Neural cell (in vitro differentiated cells): ENCODE measurements at regions not wholly inside any gene's neighbourhood (a gene's known extent, or its start where the extent isn't known, plus 50 kb on each side); places are given as distances from the start of the nearest gene placed in this dataset.

ENCODE experiments used
- H2AFZ ChIP-seq: fragments of 200-600, 300-800 bp; sonication (generic), shearing (Covaris generic); 2 replicates; pipeline ENCODE4 v1.6.0; 2014; ENCODE audit warnings: low read depth, mild to moderate bottlenecking, antibody characterized with exemption, low read length, moderate library complexity
- H3F3A ChIP-seq: fragments of 200-600 bp; shearing (Covaris generic); 2 replicates; pipeline ENCODE4 v1.6.1; 2016; ENCODE audit warnings: mild to moderate bottlenecking, moderate library complexity, mixed read lengths, antibody characterized with exemption, low read length; ENCODE audit not compliant: insufficient read depth, poor library complexity, severe bottlenecking
- H3K27ac ChIP-seq: fragments of 200-600, 300-800 bp; sonication (generic), shearing (Covaris generic); 2 replicates; pipeline ENCODE4 v1.5.1; 2014; ENCODE audit warnings: mild to moderate bottlenecking, low read length, moderate library complexity
- H3K27me3 ChIP-seq: fragments of 300-800, 200-600 bp; sonication (generic), shearing (Covaris generic); 2 replicates; pipeline ENCODE4 v1.6.0; 2014; ENCODE audit warnings: mild to moderate bottlenecking, low read depth, low read length, moderate library complexity; ENCODE audit not compliant: insufficient read depth
- H3K36me3 ChIP-seq: fragments of 300-800, 200-600 bp; sonication (generic), shearing (Covaris generic); 2 replicates; pipeline ENCODE4 v1.5.1; 2014; ENCODE audit warnings: mild to moderate bottlenecking, antibody characterized with exemption, low read length, moderate library complexity; ENCODE audit not compliant: insufficient read depth
- H3K4me2 ChIP-seq: fragments of 300-800, 200-600 bp; sonication (generic), shearing (Covaris generic); 2 replicates; pipeline ENCODE4 v1.6.0; 2014; ENCODE audit warnings: mild to moderate bottlenecking, low read length
- H3K4me3 ChIP-seq: fragments of 300-800, 200-600 bp; sonication (generic), shearing (Covaris generic); 2 replicates; pipeline ENCODE4 v1.5.1; 2014; ENCODE audit warnings: mild to moderate bottlenecking, low read length, moderate library complexity
- H3K79me2 ChIP-seq: fragments of 200-600 bp; shearing (Covaris generic); replicated peaks from 2 replicates; pipeline ENCODE4 v1.6.0; 2014; ENCODE audit warnings: mild to moderate bottlenecking, low read length, moderate library complexity; ENCODE audit not compliant: insufficient read depth
- H3K9ac ChIP-seq: fragments of 300-800, 200-600 bp; sonication (generic), shearing (Covaris generic); 2 replicates; pipeline ENCODE4 v1.6.1; 2016; ENCODE audit warnings: mild to moderate bottlenecking, low read length, mixed read lengths
- H3K9me2 ChIP-seq: fragments of 200-600 bp; shearing (Covaris generic); 2 replicates; pipeline ENCODE4 v1.6.1; 2016; ENCODE audit warnings: mild to moderate bottlenecking, low read length, mixed read lengths; ENCODE audit not compliant: insufficient read depth
- H3K9me3 ChIP-seq: fragments of 200-600, 300-800 bp; sonication (generic), shearing (Covaris generic); 2 replicates; pipeline ENCODE4 v1.6.1; 2016; ENCODE audit warnings: mild to moderate bottlenecking, mixed run types, low read length, moderate library complexity, mixed read lengths
- H4K20me1 ChIP-seq: fragments of 200-600 bp; shearing (Covaris generic); 2 replicates; pipeline ENCODE4 v1.6.1; 2016; ENCODE audit warnings: mild to moderate bottlenecking, mixed run types; ENCODE audit not compliant: insufficient read depth
- EP300 ChIP-seq: fragments of 450-650 bp; conservative IDR thresholded peaks from 2 replicates; pipeline ENCODE4 v1.6.1; 2014; ENCODE audit warnings: antibody characterized with exemption, mild to moderate bottlenecking, moderate library complexity; ENCODE audit not compliant: poor library complexity, severe bottlenecking
- EZH2 ChIP-seq: fragments of 200-600, 300-800 bp; shearing (Covaris generic), sonication (generic); IDR thresholded peaks from 2 replicates; pipeline ENCODE4 v1.6.1; 2014; ENCODE audit warnings: antibody characterized with exemption, low read length, borderline replicate concordance, mild to moderate bottlenecking; ENCODE audit not compliant: insufficient read depth, poor library complexity, severe bottlenecking
- MXI1 ChIP-seq: fragments of 450-650 bp; conservative IDR thresholded peaks from 2 replicates; pipeline ENCODE4 v1.6.1; 2014; ENCODE audit warnings: antibody characterized with exemption, mild to moderate bottlenecking; ENCODE audit not compliant: poor library complexity, severe bottlenecking
- POLR2AphosphoS5 ChIP-seq: IDR thresholded peaks from 2 replicates; pipeline ENCODE4 v1.6.1; 2012
- RAD21 ChIP-seq: fragments of 450-650 bp; conservative IDR thresholded peaks from 2 replicates; pipeline ENCODE4 v1.6.1; 2014; ENCODE audit warnings: antibody characterized with exemption, mild to moderate bottlenecking, moderate library complexity
- SMC3 ChIP-seq: fragments of 450-650 bp; conservative IDR thresholded peaks from 2 replicates; pipeline ENCODE4 v1.6.1; 2014; ENCODE audit warnings: antibody characterized with exemption, mild to moderate bottlenecking, moderate library complexity; ENCODE audit not compliant: poor library complexity
- TAF1 ChIP-seq: IDR thresholded peaks from 2 replicates; pipeline ENCODE4 v1.6.1; 2012; ENCODE audit warnings: low read depth
- TF ChIP-seq, protein P1 (sequence below): IDR thresholded peaks from 2 replicates; pipeline ENCODE4 v1.6.1; 2012; ENCODE audit warnings: borderline replicate concordance
- TF ChIP-seq, protein P2 (sequence below): fragments of 450-650 bp; IDR thresholded peaks from 2 replicates; pipeline ENCODE4 v1.5.1; 2014; ENCODE audit warnings: antibody characterized with exemption, mild to moderate bottlenecking, moderate library complexity; ENCODE audit not compliant: poor library complexity, severe bottlenecking

DNA sequence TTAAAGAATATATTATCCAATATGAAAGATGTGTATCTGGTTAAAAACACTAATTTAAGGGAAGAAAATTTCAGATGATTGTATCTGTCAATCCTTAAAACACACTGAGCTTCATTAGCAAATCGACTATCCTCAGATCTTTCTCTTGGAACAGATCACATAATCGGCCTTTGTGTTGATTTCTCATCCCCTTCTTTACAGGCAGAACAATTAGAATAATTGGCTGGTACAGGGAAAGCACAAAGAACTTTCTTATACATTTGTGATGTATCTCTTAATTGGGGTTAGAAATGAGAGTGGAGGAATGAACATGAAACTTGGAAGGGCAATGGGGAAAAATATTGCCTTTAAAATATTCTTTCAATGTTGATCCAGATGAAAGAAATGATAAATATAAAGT lies 662.1 kb downstream of the TLE4 start:
- no peak overlapping the region for H3K27ac ChIP-seq
- no peaks in the 10 kb centered on the region for H3K9me3 ChIP-seq
- no peaks in the 10 kb centered on the region for H3K36me3 ChIP-seq
- no peaks in the 10 kb centered on the region for H3F3A ChIP-seq
- H3K79me2 ChIP-seq: no peaks in the 10 kb centered on the region
- TF ChIP-seq RAD21 (no peak), EZH2 (no peak)
- H2AFZ ChIP-seq: no peak overlapping the region
- H3K4me3 ChIP-seq: no peak overlapping the region
- H4K20me1 ChIP-seq: no peaks in the 10 kb centered on the region
- H3K4me2 ChIP-seq: no peak overlapping the region
- H3K27me3 ChIP-seq: no peaks in the 10 kb centered on the region
- H3K9me2 ChIP-seq: no peaks in the 10 kb centered on the region
- H3K9ac ChIP-seq: no peak overlapping the region

DNA sequence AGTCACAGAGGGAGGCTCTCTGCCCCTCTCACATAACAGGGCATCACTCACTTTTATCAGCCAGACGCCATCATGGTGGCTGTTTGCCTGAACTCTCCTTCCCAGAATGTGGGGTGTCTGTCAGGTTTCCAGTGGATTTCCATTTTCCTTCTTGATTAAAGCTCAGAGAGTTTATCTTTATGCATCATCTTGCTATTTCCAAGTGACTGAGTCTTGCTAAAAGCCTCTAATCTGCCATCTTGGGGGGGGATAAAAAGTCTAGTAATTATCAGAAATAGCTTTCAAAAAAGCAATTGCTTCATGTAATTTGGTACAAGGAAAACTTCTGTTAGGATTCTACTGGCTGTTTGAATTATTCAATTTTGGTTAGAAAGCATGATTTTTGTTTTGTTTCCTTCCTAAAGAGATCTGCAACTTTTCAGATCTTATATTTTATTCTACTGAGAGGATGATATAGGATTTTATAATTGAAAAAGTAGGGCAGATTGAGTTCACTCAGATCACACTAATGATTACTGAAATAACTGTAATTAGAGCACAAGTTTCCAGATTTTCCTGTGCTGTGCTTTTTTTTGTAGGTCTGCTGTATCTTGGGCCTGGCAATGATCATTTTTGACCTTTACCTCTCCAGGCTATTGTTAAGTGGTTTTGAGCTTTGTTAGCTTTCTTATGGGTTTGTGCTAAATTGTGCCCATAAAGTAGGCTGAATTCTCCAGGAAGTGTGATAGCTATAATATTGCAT lies 661.5 kb downstream of the TLE4 start:
- Histone ChIP-seq H3K27me3 (no peaks in the 10 kb centered on the region), H3K9ac (no peak overlapping the region), H4K20me1 (no peaks in the 10 kb centered on the region), H3K4me2 (no peak overlapping the region), H3K4me3 (no peak overlapping the region), H3K79me2 (no peaks in the 10 kb centered on the region), H2AFZ (no peak overlapping the region), H3K9me2 (no peaks in the 10 kb centered on the region), H3K36me3 (no peaks in the 10 kb centered on the region), H3K27ac (no peak overlapping the region), H3F3A (no peaks in the 10 kb centered on the region), H3K9me3 (no peaks in the 10 kb centered on the region)
- no peak for TF ChIP-seq POLR2AphosphoS5
- TF ChIP-seq, protein P1, sequence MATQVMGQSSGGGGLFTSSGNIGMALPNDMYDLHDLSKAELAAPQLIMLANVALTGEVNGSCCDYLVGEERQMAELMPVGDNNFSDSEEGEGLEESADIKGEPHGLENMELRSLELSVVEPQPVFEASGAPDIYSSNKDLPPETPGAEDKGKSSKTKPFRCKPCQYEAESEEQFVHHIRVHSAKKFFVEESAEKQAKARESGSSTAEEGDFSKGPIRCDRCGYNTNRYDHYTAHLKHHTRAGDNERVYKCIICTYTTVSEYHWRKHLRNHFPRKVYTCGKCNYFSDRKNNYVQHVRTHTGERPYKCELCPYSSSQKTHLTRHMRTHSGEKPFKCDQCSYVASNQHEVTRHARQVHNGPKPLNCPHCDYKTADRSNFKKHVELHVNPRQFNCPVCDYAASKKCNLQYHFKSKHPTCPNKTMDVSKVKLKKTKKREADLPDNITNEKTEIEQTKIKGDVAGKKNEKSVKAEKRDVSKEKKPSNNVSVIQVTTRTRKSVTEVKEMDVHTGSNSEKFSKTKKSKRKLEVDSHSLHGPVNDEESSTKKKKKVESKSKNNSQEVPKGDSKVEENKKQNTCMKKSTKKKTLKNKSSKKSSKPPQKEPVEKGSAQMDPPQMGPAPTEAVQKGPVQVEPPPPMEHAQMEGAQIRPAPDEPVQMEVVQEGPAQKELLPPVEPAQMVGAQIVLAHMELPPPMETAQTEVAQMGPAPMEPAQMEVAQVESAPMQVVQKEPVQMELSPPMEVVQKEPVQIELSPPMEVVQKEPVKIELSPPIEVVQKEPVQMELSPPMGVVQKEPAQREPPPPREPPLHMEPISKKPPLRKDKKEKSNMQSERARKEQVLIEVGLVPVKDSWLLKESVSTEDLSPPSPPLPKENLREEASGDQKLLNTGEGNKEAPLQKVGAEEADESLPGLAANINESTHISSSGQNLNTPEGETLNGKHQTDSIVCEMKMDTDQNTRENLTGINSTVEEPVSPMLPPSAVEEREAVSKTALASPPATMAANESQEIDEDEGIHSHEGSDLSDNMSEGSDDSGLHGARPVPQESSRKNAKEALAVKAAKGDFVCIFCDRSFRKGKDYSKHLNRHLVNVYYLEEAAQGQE: no peak
- no peak for TF ChIP-seq RAD21

DNA sequence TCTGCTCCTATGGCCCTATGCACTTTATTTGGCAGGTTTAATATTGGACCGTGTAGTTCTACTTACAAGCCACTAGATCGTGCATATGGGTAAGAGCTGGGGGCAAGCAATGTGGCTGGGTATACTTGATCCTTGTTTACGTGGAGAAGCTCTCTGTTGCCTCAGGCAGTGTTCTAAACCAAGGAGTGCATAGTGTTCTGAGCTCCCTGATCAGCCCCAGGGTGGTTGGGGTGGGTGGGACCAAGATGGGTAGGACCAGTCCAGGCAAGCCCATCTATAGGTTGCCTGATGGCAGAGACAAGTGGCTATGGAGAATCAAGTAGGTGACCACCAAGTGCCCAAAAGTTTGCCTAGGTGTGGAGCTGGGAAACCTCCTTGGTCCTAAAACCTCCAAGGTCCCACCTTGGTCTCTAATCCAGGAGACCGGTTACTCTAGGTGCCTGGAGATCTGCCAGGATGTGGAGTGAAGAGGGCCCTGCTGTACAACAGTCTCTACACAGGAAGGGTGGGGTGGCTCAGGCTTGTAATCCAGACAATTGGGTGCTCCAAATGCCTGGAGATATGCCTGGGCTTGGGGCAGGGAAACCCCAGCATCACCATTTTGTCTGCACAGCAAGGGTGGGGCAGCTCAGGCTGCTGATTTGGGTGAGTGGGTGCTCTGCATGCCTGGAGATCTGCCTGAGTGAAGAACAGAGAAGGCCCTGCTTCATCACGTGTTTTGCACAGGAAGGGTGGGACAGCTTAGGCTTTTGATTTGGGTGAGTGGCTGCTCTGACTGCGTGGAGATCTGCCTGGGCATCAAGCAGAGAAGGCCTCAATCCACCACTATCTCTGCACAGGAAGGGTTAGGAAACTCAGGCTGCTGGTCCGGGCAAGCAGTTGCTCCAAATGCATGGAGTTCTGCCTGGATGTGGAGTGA lies 659.8 kb downstream of the TLE4 start:
- Histone ChIP-seq H3K4me3 (no peak overlapping the region), H4K20me1 (no peaks in the 10 kb centered on the region), H3K9ac (no peak overlapping the region), H3K27me3 (no peaks in the 10 kb centered on the region), H3K27ac (no peak overlapping the region), H3F3A (no peaks in the 10 kb centered on the region), H3K4me2 (no peak overlapping the region), H3K79me2 (no peaks in the 10 kb centered on the region), H3K9me3 (no peaks in the 10 kb centered on the region), H3K36me3 (no peaks in the 10 kb centered on the region), H2AFZ (no peak overlapping the region), H3K9me2 (no peaks in the 10 kb centered on the region)
- TF ChIP-seq, protein P2, sequence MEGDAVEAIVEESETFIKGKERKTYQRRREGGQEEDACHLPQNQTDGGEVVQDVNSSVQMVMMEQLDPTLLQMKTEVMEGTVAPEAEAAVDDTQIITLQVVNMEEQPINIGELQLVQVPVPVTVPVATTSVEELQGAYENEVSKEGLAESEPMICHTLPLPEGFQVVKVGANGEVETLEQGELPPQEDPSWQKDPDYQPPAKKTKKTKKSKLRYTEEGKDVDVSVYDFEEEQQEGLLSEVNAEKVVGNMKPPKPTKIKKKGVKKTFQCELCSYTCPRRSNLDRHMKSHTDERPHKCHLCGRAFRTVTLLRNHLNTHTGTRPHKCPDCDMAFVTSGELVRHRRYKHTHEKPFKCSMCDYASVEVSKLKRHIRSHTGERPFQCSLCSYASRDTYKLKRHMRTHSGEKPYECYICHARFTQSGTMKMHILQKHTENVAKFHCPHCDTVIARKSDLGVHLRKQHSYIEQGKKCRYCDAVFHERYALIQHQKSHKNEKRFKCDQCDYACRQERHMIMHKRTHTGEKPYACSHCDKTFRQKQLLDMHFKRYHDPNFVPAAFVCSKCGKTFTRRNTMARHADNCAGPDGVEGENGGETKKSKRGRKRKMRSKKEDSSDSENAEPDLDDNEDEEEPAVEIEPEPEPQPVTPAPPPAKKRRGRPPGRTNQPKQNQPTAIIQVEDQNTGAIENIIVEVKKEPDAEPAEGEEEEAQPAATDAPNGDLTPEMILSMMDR: no peak
- TF ChIP-seq EP300 (no peak), EZH2 (no peak), SMC3 (no peak), TAF1 (no peak), RAD21 (no peak), MXI1 (no peak), POLR2AphosphoS5 (no peak)
- TF ChIP-seq, protein P1: no peak
